ENCODE measurements at regions not wholly inside any gene's neighbourhood (a gene's known extent, or its start where the extent isn't known, plus 50 kb on each side); places are given as distances from the start of the nearest gene placed in this dataset.

DNA sequence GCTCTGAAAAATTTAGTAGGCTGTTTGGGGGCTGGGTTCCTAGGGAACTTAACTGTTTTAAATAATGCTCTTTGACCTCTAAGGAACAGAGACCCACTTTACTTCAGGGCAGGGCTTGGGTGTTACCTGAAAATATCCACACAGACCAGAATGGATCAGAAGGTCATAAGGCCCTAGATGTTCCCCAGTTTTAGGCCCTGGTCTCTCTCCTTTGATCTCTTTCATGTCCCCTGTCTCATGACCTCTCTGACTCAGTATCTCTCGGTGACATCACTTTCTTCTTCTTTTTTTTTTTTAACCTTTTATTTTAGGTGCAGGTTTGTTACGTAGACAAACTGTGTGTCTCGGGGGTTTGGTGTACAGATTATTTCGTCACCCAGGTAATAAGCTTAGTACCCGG, 272.1 kb upstream of the SGK1 start:
- Histone ChIP-seq H3K9me3 (no peaks in the 10 kb centered on the region), H3K4me1 (no peaks in the 10 kb centered on the region), H3K27ac (no peak overlapping the region), H3K4me3 (no peak overlapping the region), H3K27me3 (no peaks in the 10 kb centered on the region), H3K36me3 (no peaks in the 10 kb centered on the region)
- intact Hi-C loops (cut with DNase I): no loop called here
- no peak for DNase-seq
- WGBS, 2 donors: 87 to 95% methylated on average over 5 of the region's 5 CpGs
- TF ChIP-seq, protein P1, sequence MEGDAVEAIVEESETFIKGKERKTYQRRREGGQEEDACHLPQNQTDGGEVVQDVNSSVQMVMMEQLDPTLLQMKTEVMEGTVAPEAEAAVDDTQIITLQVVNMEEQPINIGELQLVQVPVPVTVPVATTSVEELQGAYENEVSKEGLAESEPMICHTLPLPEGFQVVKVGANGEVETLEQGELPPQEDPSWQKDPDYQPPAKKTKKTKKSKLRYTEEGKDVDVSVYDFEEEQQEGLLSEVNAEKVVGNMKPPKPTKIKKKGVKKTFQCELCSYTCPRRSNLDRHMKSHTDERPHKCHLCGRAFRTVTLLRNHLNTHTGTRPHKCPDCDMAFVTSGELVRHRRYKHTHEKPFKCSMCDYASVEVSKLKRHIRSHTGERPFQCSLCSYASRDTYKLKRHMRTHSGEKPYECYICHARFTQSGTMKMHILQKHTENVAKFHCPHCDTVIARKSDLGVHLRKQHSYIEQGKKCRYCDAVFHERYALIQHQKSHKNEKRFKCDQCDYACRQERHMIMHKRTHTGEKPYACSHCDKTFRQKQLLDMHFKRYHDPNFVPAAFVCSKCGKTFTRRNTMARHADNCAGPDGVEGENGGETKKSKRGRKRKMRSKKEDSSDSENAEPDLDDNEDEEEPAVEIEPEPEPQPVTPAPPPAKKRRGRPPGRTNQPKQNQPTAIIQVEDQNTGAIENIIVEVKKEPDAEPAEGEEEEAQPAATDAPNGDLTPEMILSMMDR (IDR thresholded peaks at IDR 0.05): no peak
- TF ChIP-seq POLR2A (IDR thresholded peaks at IDR 0.05) (no peak), EP300 (IDR thresholded peaks at IDR 0.05) (no peak), POLR2AphosphoS5 (IDR thresholded peaks at IDR 0.05) (no peak)

DNA sequence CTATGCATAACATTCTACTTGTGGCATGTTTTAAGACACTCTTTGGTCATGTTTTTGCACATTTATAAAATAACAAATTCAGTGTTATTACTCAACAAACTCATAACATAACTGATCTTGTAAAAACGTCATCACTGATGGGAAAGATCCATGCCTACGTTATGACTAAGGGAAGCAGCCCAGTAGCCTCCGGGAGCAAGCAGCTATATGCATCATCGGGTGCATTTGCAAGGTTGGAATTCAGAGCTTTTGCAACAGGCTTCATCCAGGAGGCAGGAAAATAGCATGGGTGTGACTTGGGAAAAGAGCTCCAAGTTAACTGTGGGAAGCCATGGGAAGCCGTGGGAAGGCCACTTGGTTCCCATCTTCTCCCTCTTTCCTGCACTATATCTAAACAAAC, 271.6 kb upstream of the SGK1 start:
- intact Hi-C loops (cut with DNase I): no loop called here
- WGBS, 2 donors: 76 to 82% methylated on average over 5 of the region's 5 CpGs
- TF ChIP-seq EP300 (IDR thresholded peaks at IDR 0.05) (no peak), POLR2A (IDR thresholded peaks at IDR 0.05) (no peak), POLR2AphosphoS5 (IDR thresholded peaks at IDR 0.05) (no peak)
- TF ChIP-seq, protein P1 (IDR thresholded peaks at IDR 0.05): no peak

DNA sequence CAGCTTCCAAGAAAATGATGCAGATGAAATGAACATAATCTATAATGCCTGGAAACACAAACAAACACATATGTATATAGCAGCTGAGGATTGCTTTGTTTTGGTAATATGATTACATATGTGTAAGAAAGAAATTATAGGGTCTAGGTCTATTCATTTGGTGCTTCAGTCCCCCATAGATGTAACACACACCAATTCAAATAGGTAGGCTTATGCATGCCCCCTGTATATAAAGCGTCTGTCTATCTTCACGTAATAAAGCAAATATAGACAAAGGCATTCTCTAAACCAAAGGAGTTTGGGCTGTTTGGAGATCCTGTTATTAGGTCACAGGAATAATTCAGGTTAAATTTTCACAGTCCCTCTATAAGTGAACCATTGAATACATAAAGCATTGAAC, 270.4 kb upstream of the SGK1 start:
- Histone ChIP-seq H3K27me3 (no peaks in the 10 kb centered on the region), H3K27ac (no peak overlapping the region), H3K4me3 (no peak overlapping the region), H3K4me1 (no peaks in the 10 kb centered on the region), H3K9me3 (no peaks in the 10 kb centered on the region), H3K36me3 (no peaks in the 10 kb centered on the region)
- WGBS, 2 donors: 93% methylated on average over 2 of the region's 2 CpGs
- TF ChIP-seq POLR2A (IDR thresholded peaks at IDR 0.05): no peak
- intact Hi-C loops (cut with DNase I): no loop called here
- no peak for DNase-seq

More for the DNA sequence above, 271.6 kb upstream of the SGK1 start:
- no peaks in the 10 kb centered on the region for H3K27me3 ChIP-seq
- no peak overlapping the region for H3K27ac ChIP-seq
- DNase-seq: no peak
- H3K36me3 ChIP-seq: no peaks in the 10 kb centered on the region
- H3K9me3 ChIP-seq: no peaks in the 10 kb centered on the region
- H3K4me3 ChIP-seq: no peak overlapping the region
- H3K4me1 ChIP-seq: no peaks in the 10 kb centered on the region

DNA sequence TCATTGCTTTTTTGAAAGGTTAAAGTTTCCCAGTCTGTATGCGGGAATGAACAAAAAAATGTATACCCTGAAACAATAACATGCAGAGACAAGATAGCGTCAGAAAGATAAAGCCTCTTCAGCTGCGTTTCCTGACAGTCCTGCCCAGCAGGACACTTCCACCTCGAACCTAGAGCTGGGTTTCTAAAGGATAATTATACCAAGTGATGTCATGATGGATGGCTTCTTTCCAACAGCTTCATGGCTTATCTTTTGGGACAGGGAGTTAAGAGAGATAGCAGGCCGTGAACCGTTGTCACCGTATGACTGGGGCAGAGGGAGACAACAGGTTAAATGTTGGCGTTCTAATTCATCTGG, 267.6 kb upstream of the SGK1 start:
- Histone ChIP-seq H3K27ac (no peak overlapping the region), H3K4me1 (no peaks in the 10 kb centered on the region), H3K27me3 (no peaks in the 10 kb centered on the region), H3K4me3 (no peak overlapping the region), H3K36me3 (no peaks in the 10 kb centered on the region), H3K9me3 (no peaks in the 10 kb centered on the region)
- no peak for DNase-seq
- WGBS, 2 donors: 84 to 90% methylated on average over 8 of the region's 8 CpGs
- TF ChIP-seq, protein P1 (IDR thresholded peaks at IDR 0.05): no peak
- TF ChIP-seq POLR2AphosphoS5 (IDR thresholded peaks at IDR 0.05) (no peak), POLR2A (IDR thresholded peaks at IDR 0.05) (no peak), EP300 (IDR thresholded peaks at IDR 0.05) (no peak)
- intact Hi-C loops (cut with DNase I): no loop called here

DNA sequence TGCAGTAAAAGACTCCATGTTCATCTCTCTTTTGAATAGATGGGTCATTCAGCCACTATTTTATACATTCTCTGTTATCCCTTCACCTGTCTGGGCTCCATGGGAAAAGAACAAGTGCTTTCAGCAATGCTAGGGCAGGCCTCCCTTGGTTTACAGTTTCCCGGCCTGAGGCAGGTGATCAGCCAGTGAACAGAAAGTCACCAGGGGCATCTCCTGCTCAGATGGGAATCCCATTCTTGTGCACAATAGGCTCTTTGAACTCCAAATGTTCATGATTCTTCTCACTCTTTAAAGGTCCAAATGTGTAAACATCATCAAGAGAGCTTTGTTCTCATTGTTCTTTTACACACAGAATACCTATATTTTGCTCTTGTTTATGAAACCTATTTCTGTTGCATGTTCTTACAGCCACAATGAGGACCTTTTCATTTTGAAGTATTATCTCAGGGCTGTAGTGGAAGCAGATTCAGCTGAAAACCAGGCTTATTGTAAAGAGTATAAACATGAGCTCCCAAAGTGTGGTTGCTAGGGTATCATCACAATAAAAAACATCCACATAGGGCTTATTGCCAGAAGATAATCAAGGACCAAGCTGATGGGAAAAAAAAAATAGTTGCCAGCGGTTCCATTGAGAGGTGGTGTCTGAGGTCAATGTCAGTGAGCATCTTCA, 267.1 kb upstream of the SGK1 start:
- intact Hi-C loops (cut with DNase I): no loop called here
- 66 to 85% methylated on average over 2 of the region's 2 CpGs for WGBS, 2 donors

More for the DNA sequence above, 267.1 kb upstream of the SGK1 start:
- TF ChIP-seq EP300 (IDR thresholded peaks at IDR 0.05) (no peak), POLR2AphosphoS5 (IDR thresholded peaks at IDR 0.05) (no peak), POLR2A (IDR thresholded peaks at IDR 0.05) (no peak)
- TF ChIP-seq, protein P1 (IDR thresholded peaks at IDR 0.05): no peak
- Histone ChIP-seq H3K4me1 (no peaks in the 10 kb centered on the region), H3K4me3 (no peak overlapping the region), H3K9me3 (no peaks in the 10 kb centered on the region), H3K27ac (no peak overlapping the region), H3K27me3 (no peaks in the 10 kb centered on the region), H3K36me3 (no peaks in the 10 kb centered on the region)
- DNase-seq: no peak
